Fibroblast of skin of left quadriceps (primary cell): ENCODE measurements at regions not wholly inside any gene's neighbourhood (a gene's known extent, or its start where the extent isn't known, plus 50 kb on each side); places are given as distances from the start of the nearest gene placed in this dataset.
A peak's percentile ranks its signal among the peaks of the same experiment; 100 is the strongest.

Source experiments
- DNase-seq, 2 experiments: peaks; one replicate each; pipeline ENCODE4 v3.0.0-alpha.2; 2013; ENCODE audit warnings: low read depth in 2 of 2

GRCh38 chr10:131445623-131446022 lies 134.1 kb upstream of the TCERG1L start:
- no peak for DNase-seq

GRCh38 chr10:131446171-131446570 lies 134.7 kb upstream of the TCERG1L start:
- DNase-seq, result no peak

- DNase-seq, result no peak
These were observed 136.7 kb upstream of the TCERG1L start for GRCh38 chr10:131448171-131448570.

- DNase-seq, result no peak
These were observed 137.4 kb upstream of the TCERG1L start for GRCh38 chr10:131448883-131449282.

- no peak for DNase-seq
These were observed 138.8 kb upstream of the TCERG1L start for GRCh38 chr10:131450216-131450765.

GRCh38 chr10:131451407-131452015 lies 140.0 kb upstream of the TCERG1L start:
- DNase-seq, result no peak

- no peak for DNase-seq
These were observed 141.6 kb upstream of the TCERG1L start for GRCh38 chr10:131452926-131453720.

GRCh38 chr10:131453721-131454634 lies 142.5 kb upstream of the TCERG1L start:
- DNase-seq, result peak; percentile 51 to 57

GRCh38 chr10:131456411-131456810 lies 144.9 kb upstream of the TCERG1L start:
- DNase-seq, result no peak

GRCh38 chr10:131461093-131461492 lies 149.6 kb upstream of the TCERG1L start:
- DNase-seq, result no peak

- DNase-seq, result no peak
These were observed 153.3 kb upstream of the TCERG1L start for GRCh38 chr10:131464789-131465188.

GRCh38 chr10:131469551-131469950 lies 158.0 kb upstream of the TCERG1L start:
- no peak for DNase-seq

- no peak for DNase-seq
These were observed 162.1 kb upstream of the TCERG1L start for GRCh38 chr10:131473645-131474044.

- DNase-seq, result no peak
These were observed 162.9 kb upstream of the TCERG1L start for GRCh38 chr10:131474416-131474815.

- DNase-seq, result no peak
These were observed 163.5 kb upstream of the TCERG1L start for GRCh38 chr10:131475043-131475442.

GRCh38 chr10:131475803-131476202 lies 164.3 kb upstream of the TCERG1L start:
- no peak for DNase-seq

- DNase-seq, result no peak
These were observed 166.1 kb upstream of the TCERG1L start for GRCh38 chr10:131477457-131478121.

- DNase-seq, result no peak
These were observed 167.0 kb upstream of the TCERG1L start for GRCh38 chr10:131478377-131478989.

- DNase-seq, result peak in 1 of 2 experiments; percentile 15
These were observed 168.5 kb upstream of the TCERG1L start for GRCh38 chr10:131480066-131480465.

GRCh38 chr10:131480861-131481260 lies 169.3 kb upstream of the TCERG1L start:
- DNase-seq, result no peak

GRCh38 chr10:131485732-131486131 lies 174.2 kb upstream of the TCERG1L start:
- DNase-seq, result no peak
